GM12892 (cell line): ENCODE measurements at regions not wholly inside any gene's neighbourhood (a gene's known extent, or its start where the extent isn't known, plus 50 kb on each side); places are given as distances from the start of the nearest gene placed in this dataset.

Source experiments
- POLR2A ChIP-seq: IDR thresholded peaks from 2 replicates; pipeline ENCODE4 v1.6.1; 2011; ENCODE audit warnings: low read depth, low read length, control low read depth
- TAF1 ChIP-seq: IDR thresholded peaks from 2 replicates; pipeline ENCODE4 v1.6.1; 2011; ENCODE audit warnings: low read depth, mild to moderate bottlenecking, control low read depth, low read length, borderline replicate concordance

DNA sequence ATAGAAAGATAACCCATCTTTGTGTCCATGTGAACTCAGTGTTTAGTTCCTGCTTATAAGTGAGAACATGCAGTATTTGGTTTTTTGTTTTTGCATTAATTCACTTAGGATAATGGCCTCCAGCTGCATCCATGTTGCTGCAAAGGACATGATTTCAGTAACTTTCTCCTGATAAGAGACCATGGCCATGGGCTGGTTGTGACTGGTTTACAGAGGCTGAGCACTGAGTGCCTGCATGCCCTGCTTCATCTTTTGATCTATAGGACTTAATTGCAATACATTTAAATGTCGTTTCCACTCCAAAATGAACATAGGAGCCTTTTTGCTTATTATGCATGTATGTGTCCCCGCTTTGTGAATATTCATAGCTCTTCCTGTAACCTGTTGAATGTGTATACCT lies 101.3 kb upstream of the IGFBP3 start:
- no peak for TF ChIP-seq POLR2A
- no peak for TF ChIP-seq TAF1
